Frontal cortex (tissue), 3 donors: ENCODE measurements at regions not wholly inside any gene's neighbourhood (a gene's known extent, or its start where the extent isn't known, plus 50 kb on each side); places are given as distances from the start of the nearest gene placed in this dataset.
"Not testable (repeated sequence)": the region's sequence is repeated elsewhere in the genome, so short reads cannot be mapped to it uniquely, and the experiment has no call there.

Source experiments
- DNase-seq, 2 donors: peaks; one replicate each; pipeline ENCODE4 v3.0.0; 2012; ENCODE audit warnings: low spot score in 2 of 2
- FAIRE-seq: peaks from 2 replicates; lab custom pipeline; 2012; peaks lifted over from hg19 to GRCh38; lab: Jason Lieb, UNC
- donor health status: control.
- donor health status: control.
- donor health status: control.

DNA sequence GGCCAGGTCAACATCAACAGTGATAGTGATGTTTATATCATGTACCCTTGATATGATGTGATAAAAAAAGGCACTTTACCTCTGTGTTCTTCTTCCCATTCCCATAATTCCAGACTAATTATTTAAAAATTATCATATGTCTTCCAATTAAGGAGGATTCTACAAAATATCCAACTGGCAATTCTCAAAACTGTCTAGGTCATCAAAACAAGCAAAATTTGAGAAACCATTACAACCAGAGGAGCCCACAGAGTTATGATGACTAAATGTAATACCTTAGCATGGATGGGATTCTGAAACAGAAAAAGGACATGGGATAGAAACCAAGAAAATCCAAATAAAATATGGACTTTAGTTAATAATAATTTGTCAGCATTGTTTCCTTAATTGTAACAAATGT lies 428.6 kb upstream of the AMOT start:
- DNase-seq = no peak

DNA sequence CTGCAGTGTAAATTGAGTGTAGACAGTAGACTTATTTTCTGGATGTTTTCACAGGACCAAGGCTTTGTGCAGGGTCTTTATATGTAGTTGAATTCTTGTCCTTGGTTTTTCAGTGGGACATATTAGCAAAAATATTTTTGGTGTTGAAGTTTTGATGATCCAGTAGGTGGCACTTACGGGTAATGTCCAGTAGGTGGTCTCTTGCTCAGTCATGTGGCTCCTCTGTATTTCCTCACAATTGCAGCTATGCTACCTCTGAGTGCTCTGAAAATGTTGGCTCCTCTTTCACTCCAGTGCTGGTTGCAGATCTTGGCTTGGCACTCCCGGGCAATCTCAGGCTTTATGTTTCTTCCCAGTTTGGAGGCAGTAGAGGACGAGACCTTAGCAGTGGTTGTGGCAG lies 419.8 kb upstream of the AMOT start:
- no peak for FAIRE-seq
- DNase-seq = no peak

More for the DNA sequence above, 428.6 kb upstream of the AMOT start:
- no peak for FAIRE-seq

DNA sequence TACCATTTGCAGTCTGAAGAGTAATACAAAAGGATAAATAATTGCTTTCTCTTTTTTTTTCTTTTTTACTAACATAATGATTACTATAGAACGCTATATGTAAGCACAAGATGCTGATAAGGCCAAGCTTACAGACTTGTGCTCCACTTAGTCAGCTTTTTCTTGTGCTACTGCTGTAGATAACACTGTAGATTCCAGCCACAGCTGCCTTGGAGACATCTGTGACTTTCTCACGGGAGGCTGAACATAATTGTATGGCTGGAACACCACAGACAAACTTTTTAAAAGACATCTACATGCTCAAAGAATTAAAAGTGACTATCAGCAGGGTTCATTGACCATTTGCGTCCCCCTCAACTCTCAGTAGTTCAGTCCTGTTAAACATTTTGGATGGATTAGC lies 381.7 kb upstream of the AMOT start:
- FAIRE-seq (no peak), DNase-seq (no peak)

DNA sequence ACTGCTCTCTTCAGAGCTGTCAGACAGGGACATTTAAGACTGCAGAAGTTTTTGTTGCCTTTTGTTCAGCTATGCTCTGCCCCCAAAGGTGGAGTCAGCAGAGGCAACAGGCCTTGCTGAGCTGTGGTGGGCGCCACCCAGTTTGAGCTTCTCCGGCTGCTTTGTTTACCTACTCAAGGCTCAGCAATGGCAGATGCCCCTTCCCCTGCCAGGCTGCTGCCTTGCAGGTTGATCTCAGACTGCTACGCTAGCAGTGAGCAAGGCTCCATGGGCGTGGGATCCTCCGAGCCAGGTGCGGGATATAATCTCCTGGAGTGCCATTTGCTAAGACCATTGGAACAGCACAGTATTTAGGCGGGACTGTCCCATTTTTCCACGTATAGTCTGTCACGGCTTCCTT lies 371.4 kb upstream of the AMOT start:
- no peak for DNase-seq

GRCh38 chrX:113202601-113203000 lies 362.0 kb upstream of the AMOT start:
- FAIRE-seq = no peak
- no peak for DNase-seq

More for the DNA sequence above, 371.4 kb upstream of the AMOT start:
- FAIRE-seq = no peak

GRCh38 chrX:113195949-113196348 lies 355.3 kb upstream of the AMOT start:
- FAIRE-seq (no peak), DNase-seq (no peak)

DNA sequence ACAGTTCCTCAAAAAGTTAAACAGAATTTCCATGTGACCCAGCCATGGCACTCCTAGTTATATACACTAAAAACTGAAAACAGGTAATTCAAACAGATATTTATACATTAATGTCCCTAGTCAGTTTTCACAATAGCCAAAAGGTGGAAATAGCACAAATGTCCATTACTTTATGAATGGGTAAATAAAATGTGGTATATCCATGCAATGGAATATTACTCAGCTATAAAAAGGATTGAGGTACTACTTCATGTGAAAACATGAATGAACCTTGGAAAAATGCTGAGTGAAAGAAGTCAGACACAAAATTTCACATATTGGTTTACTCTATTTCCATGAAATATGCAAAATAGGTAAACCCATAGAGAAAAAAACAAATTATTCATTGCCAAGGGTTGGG lies 351.8 kb upstream of the AMOT start:
- DNase-seq (no peak), FAIRE-seq (no peak)

- no peak for FAIRE-seq
- no peak for DNase-seq
Measured at GRCh38 chrX:113157496-113157895, 316.9 kb upstream of the AMOT start.

DNA sequence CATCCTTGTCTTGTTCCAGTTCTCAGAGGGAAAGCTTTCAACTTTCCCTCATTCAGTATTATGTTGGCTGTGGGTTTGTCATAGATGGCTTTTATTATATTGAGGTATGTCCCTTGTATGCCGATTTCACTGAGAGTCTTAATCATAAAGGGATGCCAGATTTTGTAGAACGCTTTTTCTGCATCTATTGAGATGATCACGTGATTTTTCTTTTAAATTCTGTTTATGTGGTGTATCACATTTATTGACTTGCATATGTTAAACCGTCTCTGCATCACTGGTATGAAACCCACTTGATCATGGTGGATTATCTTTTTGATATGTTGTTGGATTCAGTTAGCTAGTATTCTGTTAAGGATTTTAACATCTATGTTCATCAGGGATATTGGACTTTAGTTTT lies 313.7 kb upstream of the AMOT start:
- not testable (repeated sequence) for DNase-seq, FAIRE-seq

DNA sequence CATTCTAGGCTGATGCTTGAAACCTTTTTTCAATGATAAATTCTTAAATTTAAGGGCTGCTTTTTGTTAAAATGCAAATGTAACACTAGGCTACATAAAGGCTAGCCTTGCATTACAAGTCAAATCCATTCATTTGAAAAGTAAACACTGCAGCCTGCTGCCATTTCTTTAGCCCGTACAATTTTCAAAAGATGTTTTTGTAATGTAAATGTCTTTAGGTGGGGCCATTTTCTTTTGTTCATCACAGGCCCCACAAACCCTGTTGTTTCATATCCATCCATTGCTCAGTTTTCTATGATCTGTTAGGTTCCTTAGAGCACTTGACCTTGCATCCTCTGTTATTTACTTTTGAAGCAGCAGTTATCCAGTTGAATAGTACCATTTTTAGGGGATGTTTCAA lies 296.2 kb upstream of the AMOT start:
- no peak for FAIRE-seq
- no peak for DNase-seq

DNA sequence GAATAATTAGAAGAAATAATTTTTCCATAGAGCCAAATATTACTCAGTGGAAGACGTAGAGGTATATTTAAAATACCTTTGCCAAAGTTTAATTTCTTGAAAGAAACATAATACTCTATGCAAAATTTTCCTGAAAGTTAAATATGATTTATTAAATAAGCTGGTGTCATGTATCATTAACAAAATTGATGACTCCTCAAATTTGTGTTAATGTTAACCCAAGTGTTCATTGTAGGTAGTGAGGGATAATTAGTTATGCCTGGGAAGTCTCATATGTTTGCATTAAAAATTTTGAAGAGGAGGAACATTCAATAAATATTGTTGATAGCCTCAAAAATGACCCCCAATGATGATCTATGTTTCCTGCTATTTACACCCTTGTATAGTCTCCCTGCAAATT lies 292.7 kb upstream of the AMOT start:
- DNase-seq (no peak), FAIRE-seq (no peak)

DNA sequence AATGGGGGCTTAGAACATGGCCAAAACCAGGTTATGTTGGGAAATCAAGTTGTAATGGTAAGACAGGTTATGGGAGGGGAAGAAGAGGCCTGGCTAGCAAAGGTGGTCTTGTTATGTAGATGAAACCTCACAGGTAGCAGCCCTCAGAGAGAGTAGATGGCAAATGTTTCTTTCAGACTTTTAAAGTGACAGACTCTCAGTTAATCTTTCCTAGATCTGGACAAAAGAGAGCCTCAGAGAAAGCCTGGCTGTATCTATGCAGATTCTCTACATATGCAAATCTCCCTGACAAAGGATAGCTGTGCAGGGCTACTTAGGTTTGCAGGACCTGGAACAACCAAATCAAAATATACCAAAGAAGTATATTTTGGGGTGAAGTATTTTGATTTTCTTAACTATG lies 284.1 kb upstream of the AMOT start:
- no peak for FAIRE-seq

GRCh38 chrX:113075521-113075920 lies 234.9 kb upstream of the AMOT start:
- FAIRE-seq (no peak), DNase-seq (no peak)

More for the DNA sequence above, 284.1 kb upstream of the AMOT start:
- DNase-seq = no peak

GRCh38 chrX:113059714-113060113 lies 219.1 kb upstream of the AMOT start:
- no peak for FAIRE-seq
- no peak for DNase-seq

DNA sequence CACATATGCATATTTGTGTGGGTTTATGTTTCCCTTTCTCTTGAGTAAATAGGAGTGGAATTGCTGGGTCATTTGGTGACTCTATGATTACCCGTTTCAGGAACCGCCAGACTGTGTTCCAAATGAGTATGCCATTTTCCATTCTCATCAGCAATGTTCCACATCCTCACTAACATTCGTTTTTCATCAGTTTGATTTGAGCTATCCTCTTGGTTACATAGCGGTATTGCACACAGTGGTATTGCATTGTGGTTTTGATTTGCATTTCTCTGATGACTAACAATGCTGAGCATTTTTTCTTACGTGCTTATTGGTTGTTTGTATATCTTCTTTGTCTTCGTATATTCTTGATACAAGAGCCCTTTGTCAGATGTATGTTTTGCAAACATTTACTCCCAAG lies 218.0 kb upstream of the AMOT start:
- no peak for DNase-seq
- no peak for FAIRE-seq

GRCh38 chrX:113048896-113049295 lies 208.3 kb upstream of the AMOT start:
- DNase-seq = no peak
- FAIRE-seq = no peak

DNA sequence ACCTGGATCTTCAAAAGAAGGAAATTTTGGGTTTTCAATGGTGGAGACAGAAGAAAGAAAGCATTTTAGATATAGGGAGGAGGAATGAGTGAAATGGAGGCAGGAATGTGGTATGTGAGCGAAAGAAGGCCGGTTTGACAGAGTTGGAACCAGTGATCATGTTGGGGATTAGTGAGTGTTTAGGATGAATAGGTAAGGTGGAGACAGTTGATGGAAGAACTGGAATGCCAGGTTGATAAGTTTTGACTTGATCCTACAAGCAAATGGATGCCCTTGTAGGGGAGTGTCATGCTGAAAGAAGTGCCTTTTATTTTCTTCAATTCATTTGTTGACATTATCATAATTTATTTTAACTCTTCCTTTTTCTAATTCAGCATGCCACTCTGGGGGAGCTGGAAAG lies 207.8 kb upstream of the AMOT start:
- no peak for FAIRE-seq
- DNase-seq = no peak

DNA sequence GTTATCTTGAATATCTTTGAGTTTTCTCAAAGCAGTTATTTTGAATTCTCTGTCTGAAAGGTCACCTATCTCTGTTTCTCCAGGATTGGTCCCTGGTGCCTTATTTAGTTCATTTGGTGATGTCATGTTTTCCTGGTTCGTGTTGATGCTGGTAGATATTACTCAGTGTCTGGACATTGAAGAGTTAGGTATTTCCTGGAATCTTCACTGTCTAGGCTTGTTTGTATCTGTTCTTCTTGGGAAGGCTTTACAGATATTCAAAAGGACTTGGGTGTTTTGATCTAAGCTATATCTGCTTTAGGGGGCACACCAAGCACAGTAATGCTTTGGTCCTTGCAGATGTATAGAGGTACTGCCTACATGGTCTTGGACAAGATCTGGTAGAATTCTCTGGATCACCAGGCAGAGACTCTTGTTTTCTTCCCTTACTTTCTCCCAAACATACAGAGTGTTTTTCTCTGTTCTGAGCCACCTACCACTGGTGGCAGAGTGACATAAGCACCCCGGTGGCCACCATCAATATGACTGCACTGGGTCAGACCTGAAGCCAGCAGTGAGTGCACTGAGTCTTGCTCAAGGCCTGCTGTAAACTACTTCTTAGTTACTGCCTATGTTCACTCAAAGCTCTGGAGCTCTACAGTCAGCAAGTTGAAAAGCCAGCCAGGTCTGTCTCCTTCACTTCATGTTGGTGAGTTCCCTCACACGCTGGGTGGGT lies 193.5 kb upstream of the AMOT start:
- FAIRE-seq = no peak
- DNase-seq = no peak

GRCh38 chrX:113019958-113020357 lies 179.3 kb upstream of the AMOT start:
- no peak for FAIRE-seq

DNA sequence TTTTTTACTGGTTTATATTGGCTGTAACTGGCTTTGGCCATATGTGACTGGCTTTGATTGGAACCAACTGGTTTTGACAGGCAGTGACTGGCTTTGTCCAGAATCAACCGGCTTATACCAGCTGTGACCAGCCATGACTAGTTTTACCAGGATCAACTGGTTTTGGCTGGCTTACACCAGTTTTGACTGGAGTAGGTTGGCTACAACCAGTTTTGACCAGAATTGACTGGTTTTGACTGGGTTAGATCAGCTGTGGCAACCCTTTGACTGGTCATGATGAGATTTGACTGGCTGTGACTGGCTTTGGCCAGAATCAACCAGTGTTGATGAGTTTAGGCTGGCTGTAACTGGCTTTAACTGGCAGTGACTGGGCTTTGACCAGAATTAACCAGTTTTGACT lies 169.2 kb upstream of the AMOT start:
- no peak for FAIRE-seq
- no peak for DNase-seq

More at GRCh38 chrX:113019958-113020357, 179.3 kb upstream of the AMOT start:
- DNase-seq = no peak

GRCh38 chrX:113009029-113009428 lies 168.4 kb upstream of the AMOT start:
- FAIRE-seq (no peak), DNase-seq (no peak)

DNA sequence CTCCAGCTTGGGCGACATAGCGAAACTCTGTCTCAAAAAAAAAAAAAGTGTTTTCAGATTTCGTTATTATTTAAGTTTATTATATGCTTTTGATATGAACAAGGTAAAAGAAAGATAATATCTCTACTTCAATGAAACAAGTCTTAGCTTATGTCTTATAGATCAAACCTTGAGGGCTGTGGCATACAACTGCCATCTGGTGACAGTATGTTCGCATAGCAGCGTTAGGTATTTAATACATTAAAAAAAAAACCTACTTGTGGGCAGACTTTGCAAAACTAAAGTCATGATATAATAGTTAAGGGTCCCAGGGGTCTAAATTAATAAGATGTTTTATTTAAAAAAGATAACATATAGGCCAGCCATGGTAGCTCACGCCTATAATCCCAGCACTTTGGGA lies 161.2 kb upstream of the AMOT start:
- DNase-seq (no peak), FAIRE-seq (no peak)
